HG02588 (cell line): ENCODE measurements at regions not wholly inside any gene's neighbourhood (a gene's known extent, or its start where the extent isn't known, plus 50 kb on each side); places are given as distances from the start of the nearest gene placed in this dataset.
"Not testable (repeated sequence)": the region's sequence is repeated elsewhere in the genome, so short reads cannot be mapped to it uniquely, and the experiment has no call there.

Source experiments
- ATAC-seq: cut with Tn5 transposase; IDR thresholded peaks from one replicate; pipeline ENCODE4 v1.9.1; 2021; ENCODE audit warnings: mild to moderate bottlenecking, moderate library complexity; ENCODE audit not compliant: unreplicated experiment

DNA sequence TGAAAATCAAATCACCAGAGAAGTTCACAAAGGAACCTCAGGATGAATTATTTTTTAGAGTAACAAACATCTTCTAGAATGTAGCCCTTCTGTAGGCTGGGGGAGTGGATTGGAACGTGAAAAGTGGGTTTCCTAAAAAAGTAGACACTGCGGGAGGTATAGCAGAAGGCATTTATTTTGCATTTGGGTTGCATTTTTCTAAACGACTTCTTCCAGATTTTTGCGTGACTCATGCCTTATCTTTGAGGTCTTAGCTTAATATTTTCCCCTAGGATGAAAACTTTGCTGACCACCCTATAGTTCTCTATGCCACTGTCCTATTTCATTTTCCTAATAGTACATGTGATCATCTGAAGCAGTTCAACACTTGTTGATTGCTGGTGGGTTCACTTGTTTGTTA lies 112.7 kb upstream of the JCAD start:
- ATAC-seq = no peak

DNA sequence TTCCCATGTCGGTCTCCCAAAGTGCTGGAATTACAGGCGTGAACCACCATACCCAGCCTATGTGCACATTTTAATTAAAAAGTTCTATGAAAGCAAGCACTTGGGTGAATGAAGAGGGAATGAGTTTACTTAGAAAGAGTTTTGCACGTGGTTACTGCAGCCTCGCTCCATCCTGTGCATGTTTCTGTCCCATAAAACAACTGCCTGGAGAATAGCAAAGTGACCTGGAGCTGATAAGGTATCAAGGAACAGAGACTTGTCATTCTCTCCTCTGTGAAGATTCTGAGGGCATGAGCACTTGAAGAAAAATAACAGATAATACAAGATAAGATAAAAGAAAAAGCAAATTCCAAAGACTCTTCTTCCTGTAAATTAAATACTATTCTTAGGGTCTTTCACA lies 112.2 kb upstream of the JCAD start:
- ATAC-seq = no peak

DNA sequence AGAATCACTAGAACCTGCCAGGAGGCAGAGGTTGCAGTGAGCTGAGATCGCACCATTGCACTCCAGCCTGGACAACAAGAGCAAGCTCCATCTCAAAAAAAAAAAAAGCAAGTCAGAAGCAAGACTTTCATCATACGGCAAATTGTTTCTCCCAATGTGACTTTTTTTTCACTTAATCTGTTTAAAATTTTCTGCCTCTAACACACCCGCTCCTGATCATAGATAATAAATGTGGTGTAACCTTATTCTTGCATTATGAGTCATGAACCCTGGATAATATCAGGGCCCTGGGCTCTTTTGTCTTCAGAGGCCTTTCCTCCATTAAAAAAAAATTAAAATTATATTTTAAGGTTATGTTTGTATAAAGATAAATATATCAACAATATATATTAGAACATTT lies 111.4 kb upstream of the JCAD start:
- ATAC-seq = no peak

DNA sequence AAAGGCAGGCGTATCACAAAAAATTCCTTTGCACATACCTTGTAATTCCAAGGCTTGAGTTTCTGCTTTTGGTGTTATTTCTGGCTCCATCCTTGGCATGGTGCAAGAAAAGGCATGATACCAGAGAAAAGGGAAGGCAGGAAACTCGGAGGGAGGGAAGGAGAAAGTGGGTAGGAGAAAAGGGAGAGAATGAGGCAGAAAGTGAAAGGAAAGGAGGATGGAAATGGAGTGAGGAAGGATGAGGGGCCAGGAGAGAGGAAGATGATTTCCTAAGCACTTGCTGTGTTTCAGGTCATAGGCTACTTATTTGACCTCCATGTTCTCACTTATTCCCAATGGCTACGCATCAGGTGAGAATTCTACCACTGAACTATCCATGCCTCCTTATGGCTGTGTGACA lies 110.8 kb upstream of the JCAD start:
- no peak for ATAC-seq

DNA sequence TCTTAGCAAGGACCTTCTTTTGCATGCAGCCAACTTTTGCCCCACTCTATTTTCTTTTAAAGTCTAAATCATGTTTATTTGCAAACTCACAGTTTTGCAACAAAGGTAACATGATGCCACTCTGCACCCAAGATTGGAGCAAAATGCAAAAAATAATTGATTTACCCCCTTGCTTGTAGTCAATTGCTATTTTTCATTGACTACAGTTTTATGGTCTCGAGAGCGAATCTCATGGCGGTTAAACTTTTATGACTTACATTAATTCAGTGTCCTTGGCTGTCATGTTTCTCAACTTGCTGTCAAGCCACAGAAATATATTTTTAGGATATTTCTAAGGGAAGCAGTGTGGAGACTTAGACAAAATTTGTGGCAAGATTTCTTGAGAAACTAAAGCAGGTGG lies 110.0 kb upstream of the JCAD start:
- no peak for ATAC-seq

DNA sequence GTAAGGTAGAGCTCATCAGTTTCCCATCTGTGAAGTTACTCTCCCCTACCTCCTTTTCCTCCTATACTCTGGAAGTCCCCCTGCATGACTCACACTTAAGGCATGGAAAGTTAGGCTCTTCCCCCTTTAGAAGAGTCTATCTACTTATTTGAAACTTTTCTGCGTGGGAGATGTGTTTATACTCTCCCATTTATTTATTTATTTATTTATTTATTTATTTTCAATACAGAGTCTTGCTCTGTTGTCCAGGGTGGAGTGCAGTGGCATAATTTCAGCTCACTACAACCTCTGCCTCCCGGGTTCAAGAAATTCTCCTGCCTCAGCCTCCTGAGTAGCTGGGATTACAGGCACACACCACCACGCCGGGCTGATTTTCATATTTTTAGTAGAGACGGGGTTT lies 107.5 kb upstream of the JCAD start:
- ATAC-seq = no peak

DNA sequence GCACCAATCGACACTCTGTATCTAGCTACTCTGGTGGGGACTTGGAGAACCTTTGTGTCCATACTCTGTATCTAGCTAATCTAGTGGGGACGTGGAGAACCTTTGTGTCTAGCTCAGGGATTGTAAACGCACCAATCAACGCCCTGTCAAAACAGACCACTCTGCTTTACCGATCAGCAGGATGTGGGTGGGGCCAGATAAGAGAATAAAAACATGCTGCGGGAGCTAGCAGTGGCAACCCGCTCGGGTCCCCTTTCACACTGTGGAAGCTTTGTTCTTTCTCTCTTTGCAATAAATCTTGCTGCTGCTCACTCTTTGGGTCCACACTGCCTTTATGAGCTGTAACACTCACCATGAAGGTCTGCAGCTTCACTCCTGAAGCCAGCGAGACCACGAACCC lies 104.0 kb upstream of the JCAD start:
- ATAC-seq = not testable (repeated sequence)

DNA sequence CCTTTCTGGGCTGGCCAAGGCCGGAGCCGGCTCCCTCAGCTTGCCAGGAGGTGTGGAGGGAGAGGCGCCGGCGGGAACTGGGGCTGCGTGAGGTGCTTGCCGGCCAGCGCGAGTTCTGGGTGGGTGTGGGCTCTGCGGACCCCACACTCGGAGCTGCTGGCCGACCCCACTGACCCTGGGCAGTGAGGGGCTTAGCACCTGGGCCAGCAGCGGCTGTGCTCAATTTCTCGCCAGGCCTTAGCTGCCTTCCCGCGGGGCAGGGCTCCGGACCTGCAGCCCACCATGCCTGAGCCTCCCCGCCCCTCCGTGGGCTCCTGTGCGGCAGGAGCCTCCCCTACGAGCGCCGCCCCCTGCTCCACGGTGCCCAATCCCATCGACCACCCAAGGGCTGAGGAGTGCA lies 103.4 kb upstream of the JCAD start:
- ATAC-seq = not testable (repeated sequence)

DNA sequence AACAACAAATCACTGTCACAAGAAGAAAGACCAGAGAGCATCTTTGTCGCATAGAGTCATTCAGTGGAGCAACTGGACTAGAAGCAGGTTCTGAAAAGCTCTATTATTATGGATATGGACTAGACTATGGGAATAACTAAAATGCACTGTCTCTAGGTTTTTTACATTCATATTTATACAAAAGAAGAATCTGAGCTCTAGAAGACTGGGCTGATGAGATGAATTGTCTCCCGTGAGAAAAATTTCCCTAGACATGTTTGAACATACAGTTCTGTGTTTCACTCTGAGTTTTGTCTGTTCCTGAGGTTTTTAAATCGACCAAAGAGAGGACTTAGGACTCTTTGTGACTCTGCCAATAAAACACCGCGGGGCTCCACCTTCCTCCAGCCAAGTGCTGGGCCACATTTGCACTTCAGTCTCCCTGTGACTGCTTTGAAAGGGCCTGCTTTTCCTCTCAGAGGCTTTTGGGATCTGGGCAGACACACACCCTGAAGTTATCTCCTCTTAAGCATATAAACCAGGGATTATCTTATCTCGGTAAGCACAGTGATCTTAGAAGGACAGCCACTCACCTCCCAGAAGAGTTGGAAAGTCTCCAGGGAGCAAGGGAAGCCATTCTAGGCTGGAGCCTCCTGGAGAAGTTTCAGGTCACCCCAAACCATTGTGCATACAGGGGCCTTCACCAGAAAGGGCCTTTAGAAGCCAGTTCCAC lies 101.0 kb upstream of the JCAD start:
- ATAC-seq = no peak

DNA sequence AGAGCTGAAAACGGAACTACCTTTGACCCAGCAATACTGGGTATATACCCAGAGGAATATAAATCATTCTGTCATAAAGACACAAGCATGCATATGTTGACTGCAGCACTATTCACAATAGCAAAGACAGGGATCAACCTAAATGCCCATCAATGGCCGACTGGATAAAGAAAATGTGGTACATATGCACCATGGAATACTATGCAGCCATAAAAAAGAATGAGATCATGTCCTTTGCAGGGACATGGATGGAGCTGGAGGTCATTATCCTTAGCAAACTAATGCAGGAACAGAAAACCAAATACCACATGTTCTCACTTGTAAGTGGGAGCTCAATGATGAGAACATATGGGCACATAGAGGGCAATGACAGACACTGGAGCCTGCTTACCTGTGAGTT lies 100.2 kb upstream of the JCAD start:
- ATAC-seq = not testable (repeated sequence)

DNA sequence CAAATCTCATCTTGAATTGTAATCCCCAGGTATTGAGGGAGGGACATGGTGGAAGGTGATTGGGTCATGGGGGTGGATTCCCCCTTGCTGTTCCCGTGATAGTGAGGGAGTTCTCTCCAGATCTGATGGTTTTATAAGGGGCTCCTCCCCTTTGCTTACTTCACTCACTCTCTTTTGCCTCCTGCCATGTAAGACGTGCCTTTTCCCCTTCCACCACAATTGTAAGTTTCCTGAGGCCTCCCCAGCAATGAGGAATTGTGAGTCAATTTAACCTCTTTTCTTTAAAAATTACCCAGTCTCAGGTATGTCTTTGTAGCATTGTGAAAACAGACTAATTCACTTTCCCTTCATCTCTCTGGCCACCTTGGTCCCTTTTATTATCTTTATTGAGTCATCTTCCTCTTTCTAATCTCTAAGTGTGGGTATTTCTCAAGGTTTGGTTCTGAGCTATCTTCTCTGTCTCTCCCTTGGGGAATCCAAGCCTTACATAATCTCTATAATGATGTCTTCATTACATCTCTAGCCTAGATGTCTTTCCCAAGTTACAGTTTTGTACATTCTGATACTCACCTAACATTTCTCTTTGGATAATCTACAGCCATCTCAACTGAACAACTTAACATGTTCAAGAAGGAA lies 99.1 kb upstream of the JCAD start:
- no peak for ATAC-seq

DNA sequence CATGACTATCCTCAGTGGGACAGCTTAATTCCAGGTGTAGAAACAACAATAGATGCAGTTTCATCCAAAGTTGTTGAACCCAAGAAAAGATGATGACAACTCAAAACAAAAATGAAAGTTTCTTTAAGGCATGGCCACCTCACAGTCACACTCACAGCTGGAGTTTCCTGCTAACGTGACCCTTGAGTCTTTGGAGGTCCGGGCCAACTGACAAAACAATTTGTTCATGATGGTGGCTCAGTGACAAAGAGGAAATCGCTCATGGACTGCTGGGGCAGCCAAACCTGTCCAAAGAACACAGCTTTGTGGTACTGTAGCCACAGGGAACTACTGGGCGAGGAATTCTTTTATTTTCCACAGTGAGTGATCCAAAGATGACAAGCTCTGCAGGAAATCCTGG lies 96.0 kb upstream of the JCAD start:
- ATAC-seq = no peak

DNA sequence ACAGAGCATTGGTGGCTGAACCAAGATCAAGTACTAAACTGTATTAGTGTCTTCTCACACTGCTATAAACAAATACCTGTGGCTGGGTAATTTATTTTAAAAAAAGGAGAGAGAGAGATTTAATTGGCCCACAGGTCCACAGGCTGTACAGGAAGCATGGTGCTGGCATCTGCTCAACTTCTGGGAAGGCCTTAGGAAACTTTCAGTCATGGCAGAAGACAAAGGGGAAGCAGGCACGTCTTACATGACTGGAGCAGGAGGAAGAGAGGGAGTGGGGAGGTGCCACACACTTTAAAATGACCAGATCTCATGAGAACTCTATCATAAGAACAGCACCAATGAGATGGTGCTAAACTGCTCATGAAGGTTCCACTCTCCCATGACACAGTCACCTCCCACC lies 95.2 kb upstream of the JCAD start:
- ATAC-seq = no peak

DNA sequence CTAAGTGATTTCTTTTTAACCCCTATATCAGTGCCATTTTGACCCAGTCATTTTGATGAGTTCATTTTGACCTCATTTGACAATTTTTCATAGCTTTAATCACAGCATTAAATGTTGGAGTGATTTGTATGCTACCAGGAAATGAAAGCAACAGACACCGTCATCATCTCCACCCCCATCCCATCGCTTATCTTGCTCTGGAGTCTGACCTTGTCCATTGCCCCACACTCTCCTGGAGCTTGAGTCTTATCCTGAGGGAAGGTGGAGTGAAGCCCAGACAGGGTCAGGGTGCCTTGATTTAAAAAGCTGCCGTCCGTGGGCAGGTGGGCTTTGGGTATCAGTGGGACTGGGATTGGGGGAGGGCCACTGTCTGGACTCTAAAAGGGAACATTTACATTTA lies 94.7 kb upstream of the JCAD start:
- ATAC-seq = no peak

DNA sequence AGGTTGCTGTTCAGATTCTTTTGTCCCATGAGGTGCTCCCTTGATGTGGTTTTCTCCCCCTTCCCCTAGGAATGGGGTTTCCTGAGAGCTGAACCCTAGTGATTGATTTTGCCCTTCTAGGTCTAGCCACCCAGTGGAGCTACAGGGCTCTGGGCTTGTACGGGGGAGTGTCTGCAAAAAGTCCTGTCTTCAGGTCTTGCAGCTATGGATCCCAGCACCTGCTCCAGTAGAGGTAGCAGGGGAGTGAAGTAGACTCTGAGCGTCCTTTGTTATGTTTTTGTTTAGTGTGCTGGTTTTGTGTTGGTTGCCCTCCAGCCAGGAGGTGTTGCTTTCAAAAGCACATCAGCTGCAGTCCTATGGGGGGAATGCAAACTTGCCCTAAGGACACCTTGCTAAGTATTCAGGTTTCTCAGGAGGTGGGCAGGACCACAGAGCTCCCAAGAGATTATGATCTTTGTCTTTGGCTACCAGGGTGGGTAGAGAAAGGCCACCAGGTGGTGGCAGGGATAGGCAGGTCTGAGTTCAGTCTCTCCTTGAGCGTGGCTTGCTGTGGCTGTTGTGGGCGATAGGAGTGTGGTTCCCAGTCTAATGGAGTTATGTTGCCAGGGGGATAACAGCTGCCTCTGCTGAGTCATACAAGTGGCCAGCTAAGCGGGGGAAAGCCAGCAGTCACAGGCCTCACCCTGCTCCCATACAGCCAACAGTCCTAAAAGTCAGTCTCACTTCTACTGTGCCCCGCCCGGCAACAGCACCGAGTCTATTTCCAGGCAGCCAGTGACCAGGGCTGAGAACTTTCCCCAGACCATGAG lies 92.4 kb upstream of the JCAD start:
- ATAC-seq = no peak

DNA sequence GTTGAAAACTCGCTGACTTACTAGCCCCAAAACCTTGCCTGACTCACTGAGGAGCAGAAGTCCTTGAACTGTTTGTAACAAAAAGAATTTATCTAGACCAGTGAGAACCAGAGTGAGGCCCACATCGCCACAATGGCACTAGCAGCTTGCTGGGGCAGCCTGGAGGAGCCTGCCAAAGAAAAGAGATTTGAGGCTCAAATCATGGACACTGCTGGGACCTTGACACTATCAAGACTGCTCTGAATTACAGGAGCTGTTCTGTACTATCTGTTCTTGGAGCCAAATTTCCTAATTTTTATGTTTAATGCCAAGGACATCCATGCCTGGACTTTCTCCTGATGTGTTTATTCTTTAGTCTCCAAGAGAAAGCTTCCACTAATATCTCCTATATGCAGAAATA lies 82.0 kb upstream of the JCAD start:
- no peak for ATAC-seq

DNA sequence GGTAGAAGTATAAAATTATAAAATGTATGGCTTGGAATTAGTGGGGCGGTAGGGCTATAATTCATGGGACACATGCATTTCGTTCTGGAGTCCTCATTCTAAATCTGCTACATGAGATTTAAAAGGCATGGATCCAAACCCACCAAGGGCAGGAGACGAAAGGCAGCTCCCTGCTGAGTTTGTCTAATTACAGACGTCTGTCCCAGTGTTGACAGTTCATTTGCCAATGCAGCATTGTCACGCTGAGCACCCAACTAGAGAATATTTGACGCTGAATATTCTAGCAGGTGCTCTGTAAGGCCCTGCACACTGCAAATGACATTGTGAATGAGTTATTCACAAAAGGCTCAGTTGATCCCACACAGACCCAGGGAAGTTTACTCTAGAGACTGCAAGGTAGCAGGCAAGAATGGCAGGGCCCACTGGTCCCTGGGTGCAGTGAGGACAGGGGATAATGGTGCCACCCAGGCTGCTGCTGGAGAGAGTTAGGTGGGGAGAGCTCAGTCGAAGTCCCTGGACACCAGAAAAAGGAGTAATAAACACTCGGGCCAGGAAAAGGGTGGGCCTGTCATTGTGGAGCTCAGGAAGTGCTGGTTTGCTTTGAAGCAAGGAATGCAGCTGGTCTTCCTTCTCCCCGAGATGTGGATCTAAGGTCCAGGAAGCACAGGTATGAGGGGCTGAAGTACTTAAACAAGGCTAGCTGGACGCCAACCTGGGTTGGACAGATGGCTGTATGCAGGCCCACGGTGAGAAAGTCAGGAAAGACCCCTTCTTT lies 75.0 kb upstream of the JCAD start:
- ATAC-seq = no peak

DNA sequence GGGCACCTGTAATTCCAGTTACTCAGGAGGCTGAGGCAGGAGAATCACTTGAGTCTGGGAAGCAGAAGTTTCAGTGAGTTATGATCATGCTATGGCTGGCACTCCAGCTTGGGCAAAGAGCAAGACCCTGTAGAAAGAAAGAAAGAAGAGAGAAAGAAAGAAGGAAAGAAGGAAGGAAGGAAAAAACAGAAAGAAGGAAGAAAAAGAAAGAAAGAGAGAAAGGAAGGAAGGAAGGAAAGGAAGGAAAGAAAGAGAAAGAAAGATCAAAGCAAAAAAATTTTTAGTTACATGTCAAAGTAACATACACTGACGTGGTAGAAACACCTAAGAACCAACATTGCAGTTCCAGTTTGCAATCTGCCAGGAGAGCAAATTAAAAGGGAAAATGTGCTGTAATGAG lies 73.8 kb upstream of the JCAD start:
- no peak for ATAC-seq

DNA sequence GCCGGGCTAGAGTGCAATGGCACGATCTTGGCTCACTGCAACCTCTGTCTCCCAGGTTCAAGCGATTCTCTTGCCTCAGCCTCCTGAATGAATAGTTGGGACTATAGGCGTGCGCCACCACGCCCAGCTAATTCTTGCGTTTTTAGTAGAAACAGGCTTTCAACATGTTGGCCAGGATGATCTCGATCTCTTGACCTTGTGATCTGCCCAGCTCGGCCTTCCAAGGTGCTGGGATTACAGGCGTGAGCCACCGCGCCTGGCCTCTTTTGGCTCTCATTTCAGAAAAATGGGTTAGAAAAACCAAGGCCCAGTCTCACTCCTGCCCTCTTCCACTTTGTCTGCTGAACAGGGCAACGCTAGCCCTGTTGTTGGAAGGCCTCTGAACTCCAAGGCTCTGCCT lies 72.0 kb upstream of the JCAD start:
- ATAC-seq = not testable (repeated sequence)

DNA sequence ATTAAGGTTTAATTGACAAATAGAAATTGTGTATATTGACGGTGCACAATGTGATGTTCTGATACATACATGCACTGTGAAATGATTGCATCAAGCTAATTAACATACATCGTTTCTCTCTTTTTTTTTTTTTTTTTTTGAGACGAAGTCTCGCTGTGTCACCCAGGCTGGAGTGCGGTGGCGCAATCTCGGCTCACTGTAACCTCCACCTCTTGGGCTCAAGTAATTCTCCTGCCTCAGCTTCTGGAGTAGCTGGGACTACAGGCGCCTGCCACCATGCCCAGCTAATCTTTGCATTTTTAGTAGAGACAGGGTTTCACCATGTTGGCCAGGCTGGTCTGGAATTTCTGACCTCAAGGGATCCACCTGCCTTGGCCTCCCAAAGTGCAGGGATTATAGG lies 69.9 kb upstream of the JCAD start:
- not testable (repeated sequence) for ATAC-seq

DNA sequence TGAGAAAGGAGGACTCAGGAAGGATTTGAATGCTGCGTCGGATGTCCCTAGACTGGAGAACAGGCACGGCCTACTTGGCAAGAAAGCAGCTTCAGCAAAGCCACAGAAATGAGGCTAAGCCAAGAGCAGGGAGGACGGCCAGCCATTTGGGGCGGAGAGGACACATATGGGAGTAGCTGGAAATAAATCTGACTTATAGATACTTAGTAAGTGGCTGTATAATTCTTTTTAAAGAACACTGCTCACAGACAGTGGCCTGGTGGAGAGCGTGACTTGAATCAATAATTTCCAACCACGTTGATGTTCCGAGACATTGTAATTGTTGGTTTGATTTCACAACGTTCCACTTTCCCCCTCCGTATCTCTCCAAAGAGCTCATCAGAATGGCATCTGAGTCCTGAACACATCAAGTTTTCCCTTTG lies 67.7 kb upstream of the JCAD start:
- no peak for ATAC-seq
